Stimulated activated CD8-positive, alpha-beta memory T cell treated with anti-CD3 and anti-CD28 coated beads, Interleukin-12 subunit alpha, Interleukin-12 subunit beta, amount 100 ng/mL, for 4 hours (primary cell): ENCODE measurements at regions not wholly inside any gene's neighbourhood (a gene's known extent, or its start where the extent isn't known, plus 50 kb on each side); places are given as distances from the start of the nearest gene placed in this dataset.
"Not testable (repeated sequence)": the region's sequence is repeated elsewhere in the genome, so short reads cannot be mapped to it uniquely, and the experiment has no call there.

Experiments used
- DNase-seq: peaks from one replicate; pipeline ENCODE4 v3.0.0-alpha.2; 2020; ENCODE audit warnings: low read depth

GRCh38 chr12:47610686-47611252 lies 95.1 kb downstream of the RPAP3 start:
- DNase-seq, result no peak

- DNase-seq, result no peak
Measured at GRCh38 chr12:47609806-47610205, 96.0 kb downstream of the RPAP3 start.

- not testable (repeated sequence) for DNase-seq
Measured at GRCh38 chr12:47608671-47609070, 97.2 kb downstream of the RPAP3 start.

GRCh38 chr12:47604221-47604873 lies 101.5 kb downstream of the RPAP3 start:
- no peak for DNase-seq

GRCh38 chr12:47602949-47603558 lies 102.8 kb downstream of the RPAP3 start:
- no peak for DNase-seq

GRCh38 chr12:47602325-47602724 lies 103.5 kb downstream of the RPAP3 start:
- DNase-seq, result no peak

GRCh38 chr12:47601071-47601470 lies 104.8 kb downstream of the RPAP3 start:
- no peak for DNase-seq

GRCh38 chr12:47591795-47592194 lies 114.0 kb downstream of the RPAP3 start:
- DNase-seq, result no peak

- DNase-seq, result no peak
Measured at GRCh38 chr12:47591361-47591791, 114.5 kb downstream of the RPAP3 start.

- DNase-seq, result no peak
Measured at GRCh38 chr12:47590771-47591360, 115.0 kb downstream of the RPAP3 start.

- DNase-seq, result no peak
Measured at GRCh38 chr12:47586952-47587669, 118.7 kb downstream of the RPAP3 start.

GRCh38 chr12:47585507-47585906 lies 120.3 kb downstream of the RPAP3 start:
- no peak for DNase-seq

- no peak for DNase-seq
Measured at GRCh38 chr12:47578836-47579235, 127.0 kb downstream of the RPAP3 start.

GRCh38 chr12:47577206-47577989 lies 128.4 kb downstream of the RPAP3 start:
- DNase-seq, result no peak

- no peak for DNase-seq
Measured at GRCh38 chr12:47576289-47576945, 129.4 kb downstream of the RPAP3 start.

- DNase-seq, result no peak
Measured at GRCh38 chr12:47574252-47575021, 131.4 kb downstream of the RPAP3 start.

GRCh38 chr12:47573146-47573659 lies 132.6 kb downstream of the RPAP3 start:
- no peak for DNase-seq

GRCh38 chr12:47570151-47570550 lies 135.7 kb downstream of the RPAP3 start:
- DNase-seq, result no peak

GRCh38 chr12:47562201-47562600 lies 143.6 kb downstream of the RPAP3 start:
- DNase-seq, result no peak

- no peak for DNase-seq
Measured at GRCh38 chr12:47561746-47562145, 144.1 kb downstream of the RPAP3 start.
